ENCODE measurements at regions not wholly inside any gene's neighbourhood (a gene's known extent, or its start where the extent isn't known, plus 50 kb on each side); places are given as distances from the start of the nearest gene placed in this dataset.
"Not testable (repeated sequence)": the region's sequence is repeated elsewhere in the genome, so short reads cannot be mapped to it uniquely, and the experiment has no call there.

DNA sequence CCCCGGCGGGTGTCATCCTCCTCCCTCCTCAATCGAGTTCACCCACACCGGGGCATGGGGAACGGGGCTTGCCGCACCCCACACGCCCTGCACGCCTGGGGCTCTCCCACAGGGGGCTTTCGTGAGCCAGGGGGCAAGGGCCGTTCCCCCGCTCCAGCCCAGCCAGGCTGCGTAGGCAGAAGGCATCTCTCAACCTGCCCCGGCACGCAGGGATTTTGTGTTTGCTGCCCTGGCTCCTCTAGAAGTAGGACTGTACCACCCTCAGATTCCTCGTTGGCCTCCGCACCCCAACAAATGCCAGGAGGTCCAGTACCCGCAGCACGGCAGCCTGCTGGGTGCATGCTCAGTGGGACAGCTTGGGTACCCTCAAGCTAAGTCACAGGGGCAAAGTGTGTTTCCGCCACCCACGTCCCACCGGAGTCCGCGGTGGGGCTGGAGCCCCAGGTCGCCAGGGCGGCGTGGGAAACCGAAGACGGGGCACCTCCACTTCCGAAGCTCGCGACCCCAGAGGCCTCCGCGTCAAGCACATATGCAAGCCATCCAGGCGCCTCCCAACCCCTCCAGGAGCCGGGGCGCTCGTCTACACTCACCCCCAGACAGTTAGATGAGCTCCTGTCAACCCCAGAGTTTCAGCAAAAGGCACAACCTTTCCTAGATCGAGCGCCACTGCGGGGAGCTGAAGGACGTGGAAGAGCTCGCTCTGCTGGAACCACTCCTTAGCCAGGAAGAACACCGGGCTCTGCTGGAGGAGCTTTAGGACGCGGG is 1495.7 kb upstream of the DEFB115 start:
- ATAC-seq; DNase-seq; intact Hi-C loops (cut with micrococcal nuclease): not testable (repeated sequence)

DNA sequence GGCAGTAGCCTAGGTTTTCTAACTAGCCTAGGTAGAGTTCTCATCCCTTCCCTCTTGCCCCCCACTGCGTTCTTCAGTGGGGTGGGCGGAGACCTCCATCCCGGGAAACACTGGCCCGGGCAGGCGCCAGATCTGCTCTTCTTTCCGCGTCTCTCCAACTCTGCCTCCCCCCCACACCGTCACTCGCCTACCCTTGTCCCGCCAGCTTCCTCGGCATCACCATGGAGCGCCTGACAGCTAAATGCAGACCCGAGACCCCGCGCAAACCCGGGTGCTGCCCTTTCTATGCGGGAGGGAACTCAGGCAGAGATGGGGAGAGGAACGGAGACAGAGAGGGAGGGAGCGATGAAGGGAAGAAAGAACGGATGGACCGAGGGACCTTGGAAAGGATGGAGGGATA is 1494.8 kb upstream of the DEFB115 start:
- DNase-seq (no peak), ATAC-seq (no peak)
- intact Hi-C loops (cut with micrococcal nuclease), result no loop called here

DNA sequence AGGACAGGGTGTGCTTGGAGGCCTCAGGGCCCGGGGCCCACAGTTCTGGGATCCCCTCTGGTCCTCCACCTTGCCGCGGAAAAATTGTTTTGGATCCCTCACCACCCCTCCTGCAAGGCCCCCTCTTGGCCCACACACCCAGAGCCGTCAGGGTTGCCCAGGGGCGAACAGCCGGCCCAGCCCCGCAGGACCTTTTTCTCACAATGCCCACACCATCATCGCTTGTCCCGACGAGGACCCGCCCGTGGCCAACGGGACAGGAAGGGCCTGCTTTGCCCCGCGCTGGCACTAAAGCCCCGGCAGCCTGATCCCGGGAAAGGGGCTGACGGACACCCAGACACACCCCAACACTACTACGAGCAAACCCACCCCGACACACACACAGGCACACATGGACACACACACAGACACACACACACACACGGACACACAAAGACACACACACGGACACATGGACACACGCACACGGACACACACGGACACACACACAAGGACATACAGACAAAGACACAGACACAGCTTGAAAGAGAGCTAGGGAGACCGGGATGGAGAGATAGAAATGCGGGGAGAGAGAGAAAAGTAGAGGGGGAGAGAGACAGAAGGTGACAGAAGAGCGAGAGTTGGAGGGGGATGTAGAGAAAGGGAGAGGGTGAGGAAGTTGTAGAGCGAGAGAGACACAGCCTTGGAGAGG is 1493.5 kb upstream of the DEFB115 start:
- intact Hi-C loops (cut with micrococcal nuclease), result no loop called here
- DNase-seq, result no peak
- ATAC-seq, result no peak

DNA sequence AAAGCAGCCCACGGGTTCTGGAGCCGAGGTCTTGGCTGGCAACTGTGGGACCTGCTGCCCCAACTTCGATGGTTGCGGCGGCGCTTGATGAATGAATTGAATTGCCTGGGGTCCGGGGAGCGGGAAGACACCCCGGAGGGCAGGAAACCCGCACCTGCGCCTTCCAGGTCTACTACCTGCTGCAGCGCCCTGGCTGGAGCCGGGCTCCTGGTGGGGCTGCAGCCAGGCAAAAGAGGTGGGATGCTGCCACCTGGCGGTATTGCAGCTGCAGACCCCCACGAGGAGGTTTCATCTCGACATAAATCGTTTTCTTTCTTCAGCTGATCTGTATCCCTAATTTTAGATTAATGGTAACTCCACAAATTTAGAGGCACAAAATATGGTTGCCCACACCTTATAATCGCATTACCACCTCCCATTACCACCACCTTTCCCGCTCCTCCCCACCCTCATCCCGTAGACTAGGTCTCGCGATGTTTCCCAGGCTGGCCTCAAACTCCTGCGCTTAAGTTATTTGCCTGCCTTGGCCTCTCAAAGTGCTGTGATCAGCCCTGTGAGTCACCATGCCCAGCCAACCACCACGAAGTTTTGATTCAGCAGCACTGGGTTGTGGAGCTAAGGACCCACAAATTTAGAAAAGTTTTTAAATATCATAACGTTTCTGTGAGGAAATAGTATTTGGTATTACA is 1492.4 kb upstream of the DEFB115 start:
- intact Hi-C loops (cut with micrococcal nuclease); DNase-seq; ATAC-seq: not testable (repeated sequence)

DNA sequence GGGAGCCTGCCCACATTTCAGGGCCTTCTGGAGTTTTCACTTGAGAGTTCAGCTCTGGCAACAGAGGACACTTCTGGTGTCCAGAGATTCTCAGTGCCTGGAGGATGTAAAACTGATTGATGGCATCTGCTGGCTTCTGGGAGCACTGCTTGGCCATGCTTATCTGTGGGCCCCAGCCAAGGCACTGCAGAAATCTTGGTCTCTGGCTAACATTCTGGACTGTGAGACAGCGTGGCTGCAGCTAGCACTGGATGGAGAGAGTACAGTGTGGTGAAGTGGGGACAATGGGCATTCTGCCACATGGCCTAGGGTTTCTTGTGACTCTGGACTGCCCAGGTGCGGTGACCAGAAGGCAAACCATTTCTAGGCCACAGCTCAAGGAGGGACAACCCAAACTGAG is 1479.4 kb upstream of the DEFB115 start:
- intact Hi-C loops (cut with micrococcal nuclease); ATAC-seq: not testable (repeated sequence)

DNA sequence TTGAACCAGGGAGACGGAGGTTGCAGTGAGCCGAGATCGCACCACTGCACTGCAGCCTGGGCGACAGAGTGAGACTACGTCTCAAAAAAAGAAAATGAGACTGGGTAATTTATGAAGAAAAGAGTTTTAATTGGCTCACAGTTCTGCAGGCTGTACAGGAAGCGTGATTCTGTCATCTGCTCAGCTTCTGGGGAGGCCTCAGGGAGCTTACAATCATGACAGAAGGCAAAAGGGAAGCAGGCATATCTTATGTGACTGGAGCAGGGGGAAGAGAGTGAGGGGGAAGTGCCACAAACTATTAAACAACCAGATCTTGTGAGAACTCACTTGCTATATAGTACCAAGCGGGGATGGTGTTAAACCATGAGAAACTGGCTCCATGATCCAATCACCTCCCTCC is 1476.2 kb upstream of the DEFB115 start:
- DNase-seq; ATAC-seq; intact Hi-C loops (cut with micrococcal nuclease): not testable (repeated sequence)

More for the DNA sequence above, 1479.4 kb upstream of the DEFB115 start:
- DNase-seq, result not testable (repeated sequence)

DNA sequence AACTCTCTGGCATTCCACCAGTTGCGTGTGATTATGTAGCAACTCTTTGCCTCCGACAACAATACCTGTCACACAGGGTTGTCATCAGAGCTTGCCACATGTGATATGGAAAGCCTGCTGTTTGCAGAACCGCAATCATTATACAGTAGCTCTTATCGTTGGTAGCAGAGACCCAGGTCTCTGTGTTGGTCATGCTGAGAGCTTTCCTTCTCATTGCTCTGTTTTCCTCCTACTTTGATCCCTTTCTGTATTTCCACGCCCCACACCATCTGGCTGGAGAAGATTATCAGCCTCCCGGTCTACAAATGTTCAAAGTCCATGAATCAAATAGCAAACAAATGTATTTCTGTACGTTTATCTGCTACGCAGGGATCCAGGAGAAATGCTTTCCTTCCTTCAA is 1475.6 kb upstream of the DEFB115 start:
- ATAC-seq; intact Hi-C loops (cut with micrococcal nuclease); DNase-seq: not testable (repeated sequence)

DNA sequence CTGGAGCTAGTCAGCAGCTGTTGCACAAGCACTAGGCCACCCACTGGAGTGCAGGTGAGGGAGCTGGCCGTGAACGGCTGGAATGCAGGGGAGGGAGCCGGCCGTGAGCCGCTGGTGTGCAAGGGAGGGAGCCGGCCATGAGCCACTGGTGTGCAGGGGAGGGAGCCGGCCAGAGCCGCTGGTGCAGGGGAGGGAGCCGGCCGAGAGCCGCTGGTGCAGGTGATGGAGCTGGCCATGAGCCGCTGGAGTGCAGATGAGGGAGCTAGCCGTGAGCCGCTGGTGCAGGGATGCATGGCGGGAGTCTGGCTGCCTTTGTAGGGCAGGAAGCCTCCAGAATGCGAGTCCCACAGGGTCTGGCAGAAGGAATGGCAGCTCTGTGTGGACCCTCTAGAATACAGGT is 1470.0 kb upstream of the DEFB115 start:
- ATAC-seq; DNase-seq; intact Hi-C loops (cut with micrococcal nuclease): not testable (repeated sequence)

DNA sequence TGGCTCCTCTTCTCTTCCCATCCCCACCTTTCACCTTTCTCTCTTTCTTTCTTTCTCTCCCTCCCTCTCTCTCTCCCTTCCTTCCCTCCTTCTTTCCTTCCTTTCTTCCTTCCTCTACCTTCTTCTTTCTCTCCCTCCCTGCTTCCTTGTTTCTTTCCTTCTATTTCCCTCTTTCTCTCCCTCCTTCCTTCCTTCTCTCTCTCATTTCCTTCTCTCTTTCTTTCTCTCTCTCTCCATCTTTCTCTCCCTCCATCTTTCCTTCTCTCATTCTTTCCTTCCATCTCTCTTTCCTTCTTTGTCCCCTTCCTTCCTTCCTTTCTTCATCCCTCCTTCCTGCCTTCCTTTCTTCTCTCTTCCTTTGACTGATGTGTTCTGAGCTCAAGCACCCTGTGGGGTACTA is 1467.0 kb upstream of the DEFB115 start:
- ATAC-seq, result no peak

DNA sequence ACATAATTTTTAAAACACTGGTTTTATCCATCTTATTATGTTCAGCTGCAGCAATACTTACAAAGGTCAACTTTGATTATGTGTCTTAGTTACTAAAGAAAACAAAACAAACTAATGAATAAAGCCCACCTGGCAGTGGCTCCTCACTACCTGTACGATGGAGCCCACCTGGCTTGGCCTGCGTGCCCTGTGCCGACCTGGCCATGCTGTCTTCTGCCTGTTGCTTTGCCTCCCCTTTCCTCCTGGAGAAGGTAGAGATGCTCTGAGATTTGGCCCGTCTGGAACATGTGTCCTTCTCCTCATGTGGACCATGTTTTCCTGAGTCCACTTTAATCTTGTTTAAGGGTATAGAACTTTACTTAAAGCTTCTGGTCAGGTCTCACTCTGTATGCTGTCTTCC is 1426.0 kb upstream of the DEFB115 start:
- DNase-seq; ATAC-seq; intact Hi-C loops (cut with micrococcal nuclease): not testable (repeated sequence)

More for the DNA sequence above, 1467.0 kb upstream of the DEFB115 start:
- intact Hi-C loops (cut with micrococcal nuclease), result no loop called here
- no peak for DNase-seq

DNA sequence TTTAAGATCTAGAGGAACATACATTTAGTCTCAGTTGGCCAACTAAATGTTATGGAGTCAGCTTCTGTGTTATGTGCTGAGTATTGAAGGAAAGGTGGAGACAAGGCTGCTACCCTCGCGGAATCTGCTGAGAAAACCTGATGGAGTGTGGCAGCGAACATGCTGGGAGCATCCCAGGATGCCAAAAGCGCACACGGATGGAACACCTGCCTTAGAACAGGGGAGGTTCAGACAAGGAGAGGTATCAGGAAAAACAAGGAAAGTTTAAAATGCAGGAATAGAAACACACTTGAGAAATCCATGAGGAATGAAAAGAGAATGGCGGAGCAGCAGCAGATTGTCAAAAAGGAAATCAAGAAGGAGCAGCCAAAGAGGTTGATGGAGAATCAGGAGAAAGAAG is 1389.5 kb upstream of the DEFB115 start:
- intact Hi-C loops (cut with micrococcal nuclease); DNase-seq; ATAC-seq: not testable (repeated sequence)

DNA sequence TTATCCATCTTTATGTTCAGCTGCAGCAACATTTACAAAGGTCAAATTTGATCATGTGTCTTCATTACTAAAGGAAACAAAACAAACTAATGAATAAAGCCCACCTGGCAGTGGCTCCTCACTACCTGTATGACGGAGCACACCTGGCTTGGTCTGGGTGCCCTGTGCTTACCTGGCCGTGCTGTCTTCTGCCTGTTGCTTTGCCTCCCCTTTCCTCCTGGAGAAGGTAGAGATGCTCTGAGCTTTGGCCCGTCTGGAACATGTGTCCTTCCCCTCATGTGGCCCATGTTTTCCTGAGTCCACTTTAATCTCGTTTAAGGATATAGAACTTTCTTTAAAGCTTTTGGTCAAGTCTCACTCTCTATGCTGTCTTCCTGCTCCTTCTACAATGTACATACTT is 1388.8 kb upstream of the DEFB115 start:
- DNase-seq; ATAC-seq; intact Hi-C loops (cut with micrococcal nuclease): not testable (repeated sequence)

DNA sequence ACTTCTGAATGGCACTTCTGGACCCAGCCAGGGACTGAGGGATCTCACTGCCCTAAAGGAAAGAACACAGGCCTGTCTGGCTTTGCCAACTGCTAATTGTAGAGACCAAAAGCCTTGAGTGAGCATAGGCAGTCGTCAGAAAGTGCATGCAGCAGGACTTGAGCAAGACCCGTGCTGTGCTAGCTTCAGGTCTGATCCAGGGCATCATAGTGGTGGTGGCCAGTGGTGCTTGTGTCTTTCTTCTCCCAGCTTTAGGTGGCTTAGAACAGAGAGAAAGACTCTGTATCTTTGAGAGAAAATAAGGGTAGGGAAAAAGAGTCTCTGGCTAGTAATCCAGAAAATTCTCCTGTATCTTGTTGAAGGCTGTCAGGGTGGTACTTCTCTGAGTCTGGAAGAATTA is 1385.6 kb upstream of the DEFB115 start:
- intact Hi-C loops (cut with micrococcal nuclease); ATAC-seq; DNase-seq: not testable (repeated sequence)

DNA sequence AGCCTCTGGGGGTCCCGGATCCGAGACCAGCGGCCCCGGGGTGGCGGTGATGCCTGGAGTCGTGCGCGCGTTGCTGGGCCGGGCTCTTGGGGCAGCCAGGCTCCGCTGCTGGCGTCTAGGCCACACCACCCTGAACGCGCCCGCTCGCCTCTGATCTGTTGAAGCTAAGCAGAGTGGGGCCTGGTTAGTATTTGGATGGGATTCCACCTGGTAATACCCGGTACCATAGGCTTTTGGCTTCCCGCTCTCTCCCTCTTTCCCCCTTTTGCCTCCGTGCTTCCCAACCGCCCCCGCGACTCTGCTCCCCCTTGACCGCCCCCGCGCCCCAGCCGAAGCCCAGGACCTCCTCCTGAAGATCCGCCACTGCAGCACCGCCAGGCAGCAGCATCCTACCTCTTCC is 1383.5 kb upstream of the DEFB115 start:
- intact Hi-C loops (cut with micrococcal nuclease), result no loop called here
- DNase-seq (peak; percentile 59), ATAC-seq (no peak)

DNA sequence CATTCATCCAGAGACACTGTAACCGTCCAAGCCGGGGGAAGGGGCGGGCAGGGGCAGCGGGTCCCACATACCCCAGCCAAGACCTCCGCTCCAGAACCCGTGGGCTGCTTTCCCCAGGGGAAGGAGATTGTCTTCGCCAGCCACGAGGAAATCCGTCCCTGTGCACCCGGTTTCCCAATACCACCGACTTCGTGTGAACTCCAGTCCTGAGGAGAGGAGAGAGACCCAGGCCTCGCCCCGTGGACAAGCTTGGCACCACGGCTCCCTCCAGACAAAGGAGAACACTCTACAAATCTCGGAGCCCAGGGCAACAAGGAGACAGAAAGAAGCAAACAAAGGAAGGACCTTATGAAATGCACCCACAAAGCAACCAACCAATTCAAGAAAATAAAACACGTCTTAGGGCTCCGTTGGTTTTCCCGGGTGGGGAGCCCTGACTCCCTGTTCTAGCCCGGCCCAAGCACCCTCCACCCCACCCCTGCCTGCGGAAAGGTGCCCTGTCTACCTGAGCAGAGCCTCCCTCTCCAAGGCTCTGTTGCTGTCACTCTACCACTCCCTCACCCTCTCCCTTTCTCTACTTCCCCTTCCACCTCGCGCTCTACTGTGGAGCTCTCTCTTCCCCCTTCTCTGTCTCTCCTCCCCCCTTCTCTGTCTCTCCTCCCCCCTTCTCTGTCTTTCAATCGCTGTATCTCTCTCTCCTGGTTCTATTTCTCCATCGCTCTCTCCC is 1382.8 kb upstream of the DEFB115 start:
- DNase-seq (no peak), ATAC-seq (no peak)
- intact Hi-C loops (cut with micrococcal nuclease), result no loop called here

DNA sequence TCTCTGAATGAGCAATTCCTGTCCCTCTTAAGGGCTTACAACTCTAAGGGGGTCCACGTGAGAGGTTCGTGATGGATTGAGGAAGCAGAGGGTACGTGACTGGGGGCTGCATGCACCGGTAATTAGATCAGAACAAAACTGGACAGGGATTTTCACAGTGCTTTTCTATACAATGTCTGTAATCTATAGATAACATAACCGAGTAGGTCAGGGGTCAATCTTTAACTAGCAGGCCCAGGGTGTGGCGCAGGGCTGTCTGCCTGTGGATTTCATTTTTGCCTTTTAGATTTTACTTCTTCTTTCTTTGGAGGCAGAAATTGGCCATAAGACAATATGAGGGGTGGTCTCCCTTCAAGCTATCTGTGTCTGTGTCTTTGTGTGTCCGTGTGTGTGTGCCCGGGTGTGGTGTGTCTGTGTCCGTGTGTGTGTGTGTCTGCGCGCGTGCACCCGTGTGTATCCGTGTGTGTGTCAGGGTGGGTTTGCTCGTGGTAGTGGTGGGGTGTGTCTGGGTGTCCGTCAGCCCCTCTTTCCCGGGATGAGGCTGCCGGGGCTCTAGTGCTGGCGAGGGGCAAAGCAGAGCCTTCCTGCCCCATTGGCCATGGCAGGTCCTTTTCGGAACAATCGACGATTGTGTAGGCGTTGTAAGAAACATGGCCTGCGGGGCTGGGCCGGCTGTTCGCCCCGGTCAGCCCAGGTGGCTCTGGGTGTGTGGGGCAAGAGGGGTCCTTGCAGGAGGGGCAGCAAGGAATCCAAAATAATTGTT is 1382.0 kb upstream of the DEFB115 start:
- ATAC-seq; intact Hi-C loops (cut with micrococcal nuclease); DNase-seq: not testable (repeated sequence)

DNA sequence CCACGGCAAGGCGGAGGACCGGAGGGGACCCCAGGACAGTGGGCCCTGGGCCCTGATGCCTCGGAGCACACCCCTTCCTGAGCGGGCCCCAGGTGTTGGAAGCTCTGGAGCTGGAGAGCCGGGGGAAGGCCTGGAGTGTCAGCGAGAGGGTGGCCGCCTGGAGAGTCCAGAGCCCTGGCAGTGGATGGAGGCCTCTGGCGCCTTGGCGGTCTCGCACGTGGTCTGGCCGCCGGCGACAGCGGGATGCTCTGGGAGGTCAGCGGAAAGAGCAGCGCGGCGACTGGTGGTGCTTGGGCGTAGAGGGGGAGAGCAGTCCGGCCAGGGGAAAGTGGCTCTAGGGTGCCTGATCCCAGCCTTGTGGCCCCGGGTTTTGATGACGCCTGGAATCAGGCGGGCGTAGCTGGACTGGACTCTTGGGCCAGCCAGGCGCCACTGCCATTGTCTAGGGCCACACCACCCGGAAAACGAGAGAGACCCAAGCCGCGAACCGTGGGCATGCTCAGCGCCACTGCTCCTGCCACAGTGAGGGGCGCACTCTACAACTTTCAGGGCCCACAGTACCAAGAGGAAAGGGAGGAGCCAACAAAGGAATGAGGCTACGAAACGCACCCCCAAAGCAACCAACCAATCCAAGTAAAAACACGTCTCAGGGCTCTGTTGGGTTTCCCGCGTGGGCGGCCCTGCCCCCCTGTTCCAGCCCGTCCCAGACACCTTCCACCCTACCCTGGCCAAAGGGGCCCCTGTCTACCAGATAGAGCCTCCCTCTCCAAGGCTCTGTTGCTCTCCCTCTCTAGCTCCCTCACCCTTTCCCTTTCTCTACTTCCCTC is 1381.2 kb upstream of the DEFB115 start:
- intact Hi-C loops (cut with micrococcal nuclease); ATAC-seq; DNase-seq: not testable (repeated sequence)

DNA sequence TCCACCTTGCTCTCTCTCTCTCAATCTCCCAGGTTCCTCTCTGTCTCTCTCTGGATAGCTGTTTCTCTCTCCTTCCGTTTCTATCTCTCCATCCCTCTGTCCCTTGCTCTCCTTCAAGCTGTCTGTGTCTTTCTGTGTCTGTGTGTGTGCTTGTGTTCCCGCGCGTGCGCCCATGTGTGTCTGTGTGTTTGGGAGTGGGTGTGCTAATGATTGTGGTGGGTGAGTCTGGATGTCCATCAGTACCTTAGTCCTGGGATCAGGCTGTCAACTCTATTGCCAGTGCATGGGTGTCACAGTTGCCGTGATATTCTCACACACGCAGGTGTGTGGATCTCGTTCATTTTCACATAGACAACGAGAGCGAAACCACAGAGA is 1380.6 kb upstream of the DEFB115 start:
- no peak for ATAC-seq
- intact Hi-C loops (cut with micrococcal nuclease), result no loop called here
- DNase-seq, result no peak

All from left ventricle myocardium superior (tissue), 1 donor.